Pancreas (tissue), 10 donors: ENCODE measurements at regions not wholly inside any gene's neighbourhood (a gene's known extent, or its start where the extent isn't known, plus 50 kb on each side); places are given as distances from the start of the nearest gene placed in this dataset.

ENCODE experiments used
- ATAC-seq, 4 donors: fragments of 200-7000 bp; cut with Tn5 transposase; one replicate each; pipeline versions ENCODE4 v1.8.0 to v1.9.1; 2020; ENCODE audit warnings: mild to moderate bottlenecking in 4 of 4, moderate library complexity in 4 of 4
- DNase-seq, 6 donors: peaks; one replicate each; pipeline ENCODE4 v3.0.0-alpha.2; 2020
- FAIRE-seq: peaks from 2 replicates; lab custom pipeline; 2012; peaks lifted over from hg19 to GRCh38; lab: Jason Lieb, UNC
- H3K27ac ChIP-seq, 4 donors: fragments of 200-600 bp; sonication (generic); 1 replicate in 3 of 4; 2 replicates in 1 of 4; pipeline versions ENCODE4 v1.5.0 to v1.8.0; 2020
- H3K27me3 ChIP-seq, 4 donors: fragments of 200-600 bp; one replicate each; pipeline ENCODE4 v1.8.0; 2021
- H3K36me3 ChIP-seq, 3 donors: fragments of 200-600 bp; sonication (generic) in 1 of 3; one replicate each; pipeline versions ENCODE4 v1.5.0 to v1.8.0; 2020 to 2021
- H3K4me1 ChIP-seq, 3 donors: fragments of 200-600 bp; one replicate each; pipeline ENCODE4 v1.8.0; 2021
- H3K4me3 ChIP-seq, 4 donors: fragments of 200-600 bp; sonication (generic) in 2 of 4; one replicate each; pipeline versions ENCODE4 v1.5.0 to v1.8.0; 2020 to 2021
- H3K9me3 ChIP-seq, 4 donors: fragments of 200-600 bp; one replicate each; pipeline ENCODE4 v1.8.0; 2021
- CTCF ChIP-seq, 4 donors: fragments of 200-600 bp; sonication (generic) in 3 of 4; IDR thresholded peaks; one replicate each; pipeline versions ENCODE4 v1.5.0 to v1.8.0; 2021; ENCODE audit warnings: antibody characterized with exemption in 4 of 4
- WGBS, 2 donors: extraction: QIAGEN DNeasy Blood & Tissue Kit; methylation state at CpG; one replicate each; pipeline ENCODE4 v1.1.7; 2013; 5-methylcytosine and 5-hydroxymethylcytosine counted together
- intact Hi-C, 3 donors: fragments of 100-400 bp; cut with DNase I; formaldehyde crosslinking; loops; one replicate each; pipeline versions ENCODE4 v1.11.1 to v1.14.2; 2022
- donor health status: healthy with polysubstance abuse.
- donor health status: DM: no; HTN: no; CAD: no; lungs with moderate emphysema.
- donor health status: DM: no; HTN: no; CAD: no.
- donor health status: control.
- donor health status: control.
- donor health status: Bipolar disorder and iron deficiency.
- donor health status: DM: yes; HTN: yes; CAD: no.
- donor health status: DM: no; HTN: no; CAD: no.
- donor health status: DM: no; HTN: no; CAD: no.
- donor health status: DM: yes; HTN: yes; CAD: no.

GRCh38 chr12:87642245-87642644, 387.0 kb downstream of the C12orf50 start:
- Histone ChIP-seq H3K4me3 (no peak overlapping the region), H3K4me1 (peaks cover 0 to 2% (median 0%) of the 10 kb centered on the region in 3 donors), H3K27ac (no peak overlapping the region), H3K9me3 (no peaks in the 10 kb centered on the region), H3K27me3 (no peaks in the 10 kb centered on the region), H3K36me3 (no peaks in the 10 kb centered on the region)
- 88% methylated on average over 2 of the region's 2 CpGs for WGBS, 2 donors
- intact Hi-C loops, result no loop called here
- FAIRE-seq, result no peak
- no peak for TF ChIP-seq CTCF (IDR thresholded peaks at IDR 0.05)
- ATAC-seq, result no peak
- DNase-seq, result no peak

GRCh38 chr12:87618199-87618598, 411.0 kb downstream of the C12orf50 start:
- Histone ChIP-seq H3K27me3 (no peaks in the 10 kb centered on the region), H3K4me3 (no peak overlapping the region), H3K9me3 (no peaks in the 10 kb centered on the region), H3K27ac (no peak overlapping the region), H3K36me3 (no peaks in the 10 kb centered on the region), H3K4me1 (no peaks in the 10 kb centered on the region)
- no peak for TF ChIP-seq CTCF (IDR thresholded peaks at IDR 0.05)
- intact Hi-C loops, result no loop called here
- ATAC-seq, result no peak
- no peak for FAIRE-seq
- DNase-seq, result no peak

GRCh38 chr12:87612996-87613395, 416.2 kb downstream of the C12orf50 start:
- intact Hi-C loops, result no loop called here
- TF ChIP-seq CTCF (IDR thresholded peaks at IDR 0.05), result no peak
- H3K4me1 ChIP-seq, result no peaks in the 10 kb centered on the region
- no peaks in the 10 kb centered on the region for H3K27me3 ChIP-seq
- FAIRE-seq, result no peak
- no peaks in the 10 kb centered on the region for H3K36me3 ChIP-seq
- H3K27ac ChIP-seq, result no peak overlapping the region
- no peak for ATAC-seq
- 68 to 75% methylated on average over 2 of the region's 2 CpGs for WGBS, 2 donors
- no peak for DNase-seq
- no peak overlapping the region for H3K4me3 ChIP-seq
- no peaks in the 10 kb centered on the region for H3K9me3 ChIP-seq

- DNase-seq, result no peak
These were observed 420.9 kb downstream of the C12orf50 start for GRCh38 chr12:87608321-87608720.

GRCh38 chr12:87603727-87604126, 425.5 kb downstream of the C12orf50 start:
- Histone ChIP-seq H3K4me3 (no peak overlapping the region), H3K4me1 (no peaks in the 10 kb centered on the region), H3K36me3 (no peaks in the 10 kb centered on the region), H3K9me3 (no peaks in the 10 kb centered on the region), H3K27me3 (no peaks in the 10 kb centered on the region), H3K27ac (no peak overlapping the region)
- no peak for TF ChIP-seq CTCF (IDR thresholded peaks at IDR 0.05)
- intact Hi-C loops, result no loop called here
- FAIRE-seq (no peak), ATAC-seq (no peak), DNase-seq (no peak)
- WGBS, 2 donors, result 34 to 51% methylated on average over 2 of the region's 2 CpGs

More at GRCh38 chr12:87608321-87608720, 420.9 kb downstream of the C12orf50 start:
- H3K4me1 ChIP-seq, result no peaks in the 10 kb centered on the region
- H3K36me3 ChIP-seq, result no peaks in the 10 kb centered on the region
- H3K27me3 ChIP-seq, result no peaks in the 10 kb centered on the region
- ATAC-seq (no peak), FAIRE-seq (no peak)
- H3K4me3 ChIP-seq, result no peak overlapping the region
- 46 to 63% methylated on average over 2 of the region's 2 CpGs for WGBS, 2 donors
- no peaks in the 10 kb centered on the region for H3K9me3 ChIP-seq
- no peak overlapping the region for H3K27ac ChIP-seq
- no peak for TF ChIP-seq CTCF (IDR thresholded peaks at IDR 0.05)
- intact Hi-C loops, result no loop called here
